Spinal cord (tissue), 9 donors: ENCODE measurements at regions not wholly inside any gene's neighbourhood (a gene's known extent, or its start where the extent isn't known, plus 50 kb on each side); places are given as distances from the start of the nearest gene placed in this dataset.
A peak's percentile ranks its signal among the peaks of the same experiment; 100 is the strongest.
"Not testable (repeated sequence)": the region's sequence is repeated elsewhere in the genome, so short reads cannot be mapped to it uniquely, and the experiment has no call there.

Experiments
- DNase-seq, 6 donors: peaks; one replicate each; pipeline versions ENCODE4 v3.0.0 to v3.0.0-alpha.2; 2013 to 2015; ENCODE audit warnings: low spot score in 6 of 6, low read depth in 4 of 6
- H3K27ac ChIP-seq: one replicate; pipeline ENCODE4 v1.5.1; 2013; ENCODE audit warnings: low read depth, low read length, control low read depth
- H3K27me3 ChIP-seq: one replicate; pipeline ENCODE4 v1.6.1; 2013; ENCODE audit warnings: low read length; ENCODE audit not compliant: control insufficient read depth, insufficient read depth
- H3K36me3 ChIP-seq: one replicate; pipeline ENCODE4 v1.6.1; 2013; ENCODE audit warnings: low read length; ENCODE audit not compliant: control insufficient read depth, insufficient read depth
- H3K4me1 ChIP-seq: one replicate; pipeline ENCODE4 v1.6.1; 2013; ENCODE audit warnings: low read length; ENCODE audit not compliant: control insufficient read depth, insufficient read depth
- H3K4me3 ChIP-seq: one replicate; pipeline ENCODE4 v1.5.1; 2013; ENCODE audit warnings: low read depth, low read length, control low read depth
- H3K9me3 ChIP-seq: one replicate; pipeline ENCODE4 v1.6.1; 2013; ENCODE audit warnings: low read length; ENCODE audit not compliant: control insufficient read depth, insufficient read depth
- WGBS: methylation state at CpG from one replicate; pipeline ENCODE4 v1.1.5; 2013; ENCODE audit warnings: missing lambda C conversion rate; ENCODE audit not compliant: insufficient coverage; 5-methylcytosine and 5-hydroxymethylcytosine counted together
- donor health status: healthy.

DNA sequence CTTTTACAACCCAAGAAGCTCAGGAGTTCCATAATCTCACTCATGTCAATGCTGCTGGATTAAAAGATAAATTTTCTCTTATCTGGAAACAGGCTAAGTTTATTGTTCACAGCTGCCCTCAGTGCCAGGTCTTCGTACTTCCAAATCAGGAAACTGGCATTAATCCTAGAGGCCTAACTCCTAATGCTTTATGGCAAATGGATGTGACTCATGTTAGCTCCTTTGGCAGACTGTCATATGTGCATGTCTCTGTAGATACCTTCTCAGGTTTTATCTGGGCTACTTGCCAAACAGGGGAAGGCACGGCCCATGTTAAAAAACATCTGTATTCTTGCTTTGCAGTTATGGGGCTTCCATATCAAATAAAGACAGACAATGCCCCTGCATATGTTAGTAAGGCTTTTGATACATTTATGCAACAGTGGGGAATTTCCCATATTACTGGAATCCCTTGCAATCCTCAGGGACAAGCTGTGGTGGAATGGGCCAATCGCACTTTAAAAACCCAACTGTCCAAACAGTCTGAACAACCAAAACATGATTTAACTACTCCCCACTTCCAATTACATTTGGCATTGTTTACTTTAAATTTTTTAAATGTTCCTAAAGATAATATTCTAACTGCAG lies 570.8 kb upstream of the PTGER4 start:
- not testable (repeated sequence) for H3K27me3 ChIP-seq

DNA sequence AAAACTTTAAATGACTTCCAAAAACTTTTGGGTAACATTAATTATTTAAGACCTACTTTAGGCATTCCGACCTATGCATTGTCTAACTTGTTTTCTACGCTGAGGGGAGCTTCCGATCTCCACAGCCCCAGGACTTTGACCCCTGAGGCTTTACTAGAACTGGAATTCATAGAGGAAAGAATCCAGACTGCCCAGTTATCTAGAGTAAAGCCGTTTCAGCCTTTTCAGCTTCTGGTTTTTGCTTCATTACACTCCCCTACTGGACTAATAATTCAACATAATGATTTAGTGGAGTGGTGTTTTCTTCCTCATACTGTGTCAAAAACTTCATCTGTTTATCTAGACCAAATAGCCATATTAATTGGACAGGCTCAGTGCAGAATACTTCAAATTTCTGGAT lies 571.9 kb upstream of the PTGER4 start:
- not testable (repeated sequence) for H3K9me3 ChIP-seq, H3K4me3 ChIP-seq, H3K36me3 ChIP-seq, H3K27me3 ChIP-seq, H3K27ac ChIP-seq, H3K4me1 ChIP-seq, DNase-seq
- 87% methylated on average over 3 of the region's 4 CpGs for WGBS

More for the DNA sequence above, 570.8 kb upstream of the PTGER4 start:
- WGBS: no CpG with 5 or more reads among the region's 3 CpGs
- H3K4me3 ChIP-seq, H3K27ac ChIP-seq, H3K36me3 ChIP-seq, H3K4me1 ChIP-seq, H3K9me3 ChIP-seq: not testable (repeated sequence)
- DNase-seq: peak in 1 of 6 donors; percentile 8

DNA sequence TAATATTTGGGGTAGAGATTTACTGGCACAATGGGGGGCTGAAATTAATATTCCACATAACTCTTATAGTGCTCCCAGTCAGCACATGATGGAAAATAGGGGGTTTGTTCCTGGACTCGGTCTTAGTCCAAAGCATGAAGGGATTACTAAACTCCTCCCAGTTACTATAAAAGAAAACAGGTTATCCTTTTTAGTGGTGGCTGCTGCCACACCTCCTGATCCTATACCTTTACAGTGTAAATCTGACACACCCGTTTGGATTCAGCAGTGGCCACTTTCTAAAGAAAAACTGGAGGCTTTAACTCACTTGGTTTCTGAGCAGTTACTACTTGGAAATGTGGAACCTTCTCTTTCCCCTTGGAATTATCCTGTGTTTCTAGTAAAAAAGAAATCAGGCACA lies 572.9 kb upstream of the PTGER4 start:
- H3K4me3 ChIP-seq: no peak overlapping the region

DNA sequence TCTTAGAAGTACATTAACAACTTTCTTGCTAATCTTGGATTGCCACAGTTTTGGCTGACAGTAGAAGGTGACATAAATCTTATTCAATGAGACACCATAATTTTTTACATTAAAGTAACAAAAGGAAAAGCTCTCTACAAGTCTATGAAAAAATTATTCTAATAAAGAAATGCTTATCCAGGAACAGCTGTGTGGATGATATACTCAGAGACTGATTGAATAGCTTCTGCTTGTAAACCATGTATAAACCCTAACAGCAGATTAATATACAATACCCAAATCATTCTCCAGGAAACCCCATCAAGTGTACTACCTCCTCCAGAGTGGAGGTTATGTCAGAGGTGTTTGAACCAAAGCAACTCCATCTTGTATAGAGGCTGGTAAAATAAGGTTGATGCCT lies 581.4 kb upstream of the PTGER4 start:
- Histone ChIP-seq H3K9me3 (no peaks in the 10 kb centered on the region), H3K27me3 (no peaks in the 10 kb centered on the region), H3K4me3 (no peak overlapping the region), H3K4me1 (no peaks in the 10 kb centered on the region), H3K36me3 (no peaks in the 10 kb centered on the region), H3K27ac (no peak overlapping the region)
- DNase-seq: no peak

More for the DNA sequence above, 572.9 kb upstream of the PTGER4 start:
- peak in 1 of 6 donors; percentile 27 for DNase-seq
- Histone ChIP-seq H3K9me3 (no peaks in the 10 kb centered on the region), H3K27me3 (no peaks in the 10 kb centered on the region), H3K27ac (no peak overlapping the region), H3K4me1 (no peaks in the 10 kb centered on the region), H3K36me3 (no peaks in the 10 kb centered on the region)
- WGBS: no CpG with 5 or more reads among the region's 2 CpGs

DNA sequence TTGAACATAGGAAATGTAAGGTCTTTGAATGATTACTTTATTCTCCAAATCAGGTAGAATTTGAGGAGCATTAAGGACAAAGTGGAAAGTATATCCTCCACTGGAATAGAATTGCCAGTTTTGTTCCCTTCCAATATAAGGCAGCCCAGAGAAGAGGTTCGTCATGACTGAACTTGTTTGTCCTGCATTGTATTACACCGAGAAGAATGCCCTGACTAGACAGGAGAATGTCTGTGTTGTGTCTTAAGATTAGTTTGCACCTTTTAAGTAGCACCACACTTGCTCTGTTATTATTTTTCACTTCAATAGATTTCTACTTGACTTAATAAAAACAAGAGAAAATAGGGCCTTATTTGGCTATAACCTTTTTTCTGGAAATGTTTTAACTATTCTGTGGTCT lies 586.2 kb upstream of the PTGER4 start:
- no peak for DNase-seq
- no CpG with 5 or more reads among the region's 2 CpGs for WGBS

DNA sequence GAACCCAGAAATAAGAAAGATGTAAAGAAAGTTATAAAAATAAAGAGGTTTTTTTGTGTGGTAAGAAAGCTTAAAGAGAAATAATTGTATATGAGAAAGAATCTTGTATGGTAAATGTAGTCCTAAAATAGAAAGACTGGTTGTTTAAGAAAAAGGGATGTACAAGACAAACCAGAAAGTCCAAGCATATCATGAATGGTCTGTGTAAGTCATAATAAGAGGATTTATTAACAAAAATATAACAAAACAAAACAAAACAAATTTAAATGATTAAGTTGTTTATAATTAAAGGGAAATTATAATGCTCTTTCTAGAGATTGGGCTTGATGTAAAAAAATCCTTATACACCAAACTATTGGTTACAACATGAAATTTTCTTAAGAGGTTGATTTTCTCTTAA lies 590.4 kb upstream of the PTGER4 start:
- Histone ChIP-seq H3K27ac (no peak overlapping the region), H3K36me3 (no peaks in the 10 kb centered on the region), H3K4me1 (no peaks in the 10 kb centered on the region), H3K4me3 (no peak overlapping the region), H3K27me3 (no peaks in the 10 kb centered on the region), H3K9me3 (peaks cover 5% of the 10 kb centered on the region)
- DNase-seq: no peak

More for the DNA sequence above, 586.2 kb upstream of the PTGER4 start:
- H3K4me3 ChIP-seq: no peak overlapping the region
- peaks cover 4% of the 10 kb centered on the region for H3K9me3 ChIP-seq
- no peaks in the 10 kb centered on the region for H3K27me3 ChIP-seq
- no peak overlapping the region for H3K27ac ChIP-seq
- H3K36me3 ChIP-seq: no peaks in the 10 kb centered on the region
- no peaks in the 10 kb centered on the region for H3K4me1 ChIP-seq

DNA sequence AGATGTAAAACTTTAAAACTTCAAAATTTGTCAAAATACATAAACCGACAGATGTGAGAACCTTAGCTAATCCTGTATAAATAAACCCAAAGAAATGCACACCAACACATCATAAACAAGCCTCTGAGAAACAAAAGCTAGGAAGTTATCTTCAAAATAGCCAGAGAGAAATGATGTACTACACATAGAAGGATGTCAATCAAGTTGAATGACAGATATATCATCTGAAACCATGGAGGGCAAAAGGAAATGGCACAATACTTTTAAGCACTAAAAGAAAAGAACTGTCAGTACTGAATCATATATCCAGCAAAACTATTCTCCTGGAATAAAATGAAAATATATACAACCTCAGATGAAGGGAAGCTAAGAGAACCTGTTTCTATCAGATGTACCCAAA lies 595.1 kb upstream of the PTGER4 start:
- no peak overlapping the region for H3K4me3 ChIP-seq
- H3K9me3 ChIP-seq: peaks cover 3% of the 10 kb centered on the region
- no peaks in the 10 kb centered on the region for H3K4me1 ChIP-seq
- DNase-seq: no peak
- H3K27ac ChIP-seq: no peak overlapping the region
- no peaks in the 10 kb centered on the region for H3K36me3 ChIP-seq
- WGBS: no CpG with 5 or more reads among the region's 1 CpG
- H3K27me3 ChIP-seq: no peaks in the 10 kb centered on the region

DNA sequence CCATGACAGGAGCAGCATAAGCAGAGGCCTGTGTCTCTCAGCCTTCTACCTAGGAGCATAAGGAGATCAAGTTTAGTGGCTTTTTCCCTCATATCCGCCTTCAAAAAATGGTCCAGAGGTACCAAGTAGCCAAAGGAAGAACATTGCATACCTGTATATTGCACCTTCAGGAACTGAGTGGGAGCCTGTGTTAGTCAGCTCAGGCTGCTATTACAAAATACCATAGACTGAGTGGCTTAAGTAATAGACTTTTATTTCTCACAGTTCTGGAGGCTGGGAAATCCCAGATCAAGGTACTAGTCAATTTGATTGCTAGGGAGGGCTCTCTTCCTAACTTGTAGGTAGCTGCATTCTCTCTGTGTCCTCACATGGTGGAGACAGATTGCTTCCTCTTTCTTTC lies 597.4 kb upstream of the PTGER4 start:
- Histone ChIP-seq H3K27me3 (no peaks in the 10 kb centered on the region), H3K4me3 (no peak overlapping the region), H3K4me1 (no peaks in the 10 kb centered on the region), H3K27ac (no peak overlapping the region), H3K9me3 (no peaks in the 10 kb centered on the region), H3K36me3 (no peaks in the 10 kb centered on the region)
- no CpG with 5 or more reads among the region's 1 CpG for WGBS
- DNase-seq: no peak

DNA sequence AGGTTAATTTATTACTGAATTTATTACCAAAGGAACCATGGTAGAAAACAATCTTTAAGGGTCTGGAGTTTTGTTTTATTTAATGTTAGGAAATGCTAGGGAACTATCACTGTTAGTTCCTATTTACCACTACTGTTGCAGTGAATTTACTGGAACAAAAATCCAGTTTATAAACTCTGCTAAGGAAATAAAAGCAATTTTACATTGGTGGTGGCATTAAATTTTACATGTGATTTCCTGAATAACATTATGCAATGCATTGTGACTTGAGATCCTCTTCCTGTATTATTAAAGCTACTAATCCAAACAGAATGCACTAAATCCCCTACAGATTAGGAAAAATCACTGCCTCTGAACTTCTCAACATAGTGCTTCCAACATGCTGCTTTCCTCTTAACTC lies 599.5 kb upstream of the PTGER4 start:
- Histone ChIP-seq H3K9me3 (no peaks in the 10 kb centered on the region), H3K4me1 (no peaks in the 10 kb centered on the region), H3K4me3 (no peak overlapping the region), H3K27ac (no peak overlapping the region), H3K27me3 (no peaks in the 10 kb centered on the region), H3K36me3 (no peaks in the 10 kb centered on the region)
- no peak for DNase-seq

DNA sequence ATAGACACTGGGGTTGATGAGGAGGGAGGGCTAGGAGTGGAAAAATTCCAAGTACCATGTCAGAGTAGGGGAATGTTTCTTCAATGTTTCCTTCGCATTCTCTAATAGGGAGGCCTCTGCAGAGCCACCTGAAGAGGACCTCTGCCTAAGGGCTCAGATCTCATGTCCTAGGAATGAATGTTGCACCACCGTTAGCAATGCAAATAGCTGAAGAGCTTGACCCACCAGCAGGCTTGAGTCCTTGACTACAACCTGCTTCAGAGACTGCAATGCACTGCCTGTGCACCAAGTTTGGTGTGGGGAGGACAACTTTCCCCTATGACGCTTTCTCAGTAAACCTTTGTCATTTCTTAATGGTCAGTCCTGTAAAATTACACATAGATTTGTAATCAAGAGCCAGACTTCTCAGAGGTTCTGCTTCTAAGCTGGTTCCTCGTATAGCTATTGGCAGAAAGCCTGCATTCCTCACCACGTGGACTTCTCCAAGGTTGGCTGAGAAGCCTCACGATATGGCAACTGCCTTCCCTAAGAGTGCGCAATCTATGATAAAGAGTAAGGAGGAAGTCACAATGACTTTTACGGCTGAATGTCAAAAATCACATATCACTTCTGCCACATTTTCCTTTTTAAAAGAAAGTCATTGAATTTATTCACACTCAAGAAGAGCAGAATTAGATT lies 600.7 kb upstream of the PTGER4 start:
- H3K9me3 ChIP-seq: no peaks in the 10 kb centered on the region
- H3K4me3 ChIP-seq: no peak overlapping the region
- no peaks in the 10 kb centered on the region for H3K4me1 ChIP-seq
- no peak for DNase-seq
- WGBS: 90% methylated on average over 3 of the region's 8 CpGs
- H3K36me3 ChIP-seq: no peaks in the 10 kb centered on the region
- H3K27ac ChIP-seq: no peak overlapping the region
- no peaks in the 10 kb centered on the region for H3K27me3 ChIP-seq
